ENCODE measurements at regions not wholly inside any gene's neighbourhood (a gene's known extent, or its start where the extent isn't known, plus 50 kb on each side); places are given as distances from the start of the nearest gene placed in this dataset.
A peak's percentile ranks its signal among the peaks of the same experiment; 100 is the strongest.

DNA sequence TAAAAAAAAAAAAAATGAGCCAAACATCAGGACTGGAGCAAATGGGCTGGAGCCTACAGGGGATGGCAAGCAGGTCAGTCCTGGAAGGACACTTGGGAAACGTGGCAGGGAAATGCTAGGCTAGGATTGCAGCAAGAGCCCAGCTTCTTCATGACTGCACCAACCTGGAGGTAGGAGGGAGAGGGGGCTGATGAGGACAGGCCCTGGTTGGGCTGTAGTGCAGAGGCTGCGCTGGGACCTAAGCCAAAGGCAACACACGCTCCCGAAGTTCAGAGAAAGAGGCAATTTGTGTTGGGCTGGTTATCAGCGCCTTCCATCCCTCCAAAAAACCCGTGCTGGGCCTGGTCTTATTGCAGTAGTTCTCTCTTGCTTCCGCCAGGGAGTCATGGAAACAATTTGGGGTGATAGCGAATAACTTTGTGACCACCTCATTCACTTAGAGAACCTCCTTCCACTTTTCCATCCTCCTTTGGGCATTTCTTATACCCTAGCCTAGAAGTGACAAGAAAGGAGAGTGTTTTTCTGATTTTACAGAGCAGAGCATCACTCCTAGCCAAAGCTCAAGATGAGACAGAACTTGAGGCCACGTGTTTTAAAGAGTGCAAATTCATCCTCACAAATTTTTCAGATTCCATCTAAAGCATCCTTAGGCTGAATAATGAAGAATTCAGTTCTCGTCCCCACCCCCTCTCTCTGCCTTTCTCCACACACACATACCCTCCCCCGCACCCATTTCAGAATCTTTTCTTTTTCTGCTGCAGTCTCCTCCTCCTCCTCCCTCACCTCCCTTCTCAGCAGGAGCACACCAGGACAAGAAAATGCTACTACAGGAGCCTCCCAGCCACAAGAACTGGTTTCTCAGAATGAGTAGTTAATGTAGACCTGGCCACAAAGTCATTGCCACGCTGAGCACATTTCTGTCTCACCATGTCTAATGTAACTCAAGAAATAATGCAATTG is 61.3 kb upstream of the CALM2 start:
- Histone ChIP-seq H3K4me1 (no peaks in the 10 kb centered on the region), H3K4me3 (no peak overlapping the region), H3K36me3 (no peaks in the 10 kb centered on the region), H3K9me3 (no peaks in the 10 kb centered on the region), H3K27ac (peak overlapping the region; percentile 36 to 43), H3K27me3 (no peaks in the 10 kb centered on the region)
- no peak for TF ChIP-seq POLR2A (IDR thresholded peaks at IDR 0.05)
- TF ChIP-seq POLR2AphosphoS5 (IDR thresholded peaks at IDR 0.05), result no peak
- TF ChIP-seq, protein P1, sequence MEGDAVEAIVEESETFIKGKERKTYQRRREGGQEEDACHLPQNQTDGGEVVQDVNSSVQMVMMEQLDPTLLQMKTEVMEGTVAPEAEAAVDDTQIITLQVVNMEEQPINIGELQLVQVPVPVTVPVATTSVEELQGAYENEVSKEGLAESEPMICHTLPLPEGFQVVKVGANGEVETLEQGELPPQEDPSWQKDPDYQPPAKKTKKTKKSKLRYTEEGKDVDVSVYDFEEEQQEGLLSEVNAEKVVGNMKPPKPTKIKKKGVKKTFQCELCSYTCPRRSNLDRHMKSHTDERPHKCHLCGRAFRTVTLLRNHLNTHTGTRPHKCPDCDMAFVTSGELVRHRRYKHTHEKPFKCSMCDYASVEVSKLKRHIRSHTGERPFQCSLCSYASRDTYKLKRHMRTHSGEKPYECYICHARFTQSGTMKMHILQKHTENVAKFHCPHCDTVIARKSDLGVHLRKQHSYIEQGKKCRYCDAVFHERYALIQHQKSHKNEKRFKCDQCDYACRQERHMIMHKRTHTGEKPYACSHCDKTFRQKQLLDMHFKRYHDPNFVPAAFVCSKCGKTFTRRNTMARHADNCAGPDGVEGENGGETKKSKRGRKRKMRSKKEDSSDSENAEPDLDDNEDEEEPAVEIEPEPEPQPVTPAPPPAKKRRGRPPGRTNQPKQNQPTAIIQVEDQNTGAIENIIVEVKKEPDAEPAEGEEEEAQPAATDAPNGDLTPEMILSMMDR (IDR thresholded peaks at IDR 0.05), result no peak
- DNase-seq (ENCODE audit: low spot score in 2 of 2), result peak in 1 of 2 donors; percentile 30
- intact Hi-C loops (cut with DNase I; ENCODE audit: low total_unique reads), result no loop called here

DNA sequence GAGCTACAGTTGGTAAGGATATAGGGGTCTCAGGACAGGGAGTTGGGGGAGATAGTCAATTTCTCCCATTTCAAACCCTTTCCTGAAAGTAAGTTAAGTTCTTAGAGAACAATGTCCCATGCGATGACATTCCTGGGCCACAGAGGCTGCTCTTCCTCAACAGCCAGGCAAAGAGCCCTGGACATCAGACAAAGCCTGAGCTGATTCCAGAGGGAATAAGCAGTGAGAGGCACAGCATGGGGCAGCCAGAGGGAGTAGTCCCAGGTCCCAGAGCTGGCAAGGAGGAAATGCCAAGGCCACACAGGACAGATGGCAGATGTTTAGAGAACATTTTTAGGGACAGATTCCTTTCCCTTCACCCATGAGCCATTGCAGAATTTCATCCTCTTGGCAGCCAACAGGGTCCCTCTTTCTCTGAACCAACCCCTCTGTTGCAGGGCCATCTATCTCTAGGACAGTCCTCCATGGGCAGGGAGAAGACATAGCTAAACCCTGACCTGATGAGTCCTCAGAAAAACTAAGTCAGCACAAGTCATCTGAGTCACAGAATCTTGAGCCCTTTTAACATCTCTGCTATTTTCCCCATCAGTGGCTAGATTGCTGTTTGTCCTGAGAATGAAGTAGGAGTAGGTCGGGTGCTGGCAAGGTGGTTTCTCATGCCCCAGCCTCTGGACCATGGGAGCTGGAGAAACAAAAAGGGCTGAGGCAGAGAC is 60.3 kb upstream of the CALM2 start:
- no peak overlapping the region for H3K27ac ChIP-seq
- H3K36me3 ChIP-seq, result no peaks in the 10 kb centered on the region
- no peak overlapping the region for H3K4me3 ChIP-seq
- no peaks in the 10 kb centered on the region for H3K9me3 ChIP-seq
- no peaks in the 10 kb centered on the region for H3K4me1 ChIP-seq
- no peak for DNase-seq (ENCODE audit: low spot score in 2 of 2)
- TF ChIP-seq POLR2A (IDR thresholded peaks at IDR 0.05) (no peak), POLR2AphosphoS5 (IDR thresholded peaks at IDR 0.05) (no peak)
- TF ChIP-seq, protein P1 (IDR thresholded peaks at IDR 0.05), result no peak
- no peaks in the 10 kb centered on the region for H3K27me3 ChIP-seq
- intact Hi-C loops (cut with DNase I; ENCODE audit: low total_unique reads), result no loop called here

DNA sequence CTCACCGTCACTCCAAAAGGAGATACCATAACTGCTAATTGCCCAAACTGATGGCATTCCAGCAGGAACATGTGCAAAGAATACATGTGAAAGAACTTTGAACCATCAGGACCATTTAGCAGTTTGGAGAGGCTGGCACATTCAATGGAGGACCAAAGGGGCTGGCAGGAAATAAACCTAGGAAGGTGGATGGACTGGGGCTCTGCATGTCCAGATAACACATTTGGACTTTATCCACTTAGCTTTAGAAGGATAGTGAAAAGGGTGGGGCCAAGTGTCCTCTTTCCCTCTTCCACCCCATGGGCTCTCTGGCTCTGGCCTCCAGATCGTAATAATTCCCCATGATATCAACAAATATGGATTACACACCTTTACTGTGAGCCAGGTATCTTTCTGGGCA is 58.8 kb upstream of the CALM2 start:
- Histone ChIP-seq H3K4me3 (no peak overlapping the region), H3K36me3 (no peaks in the 10 kb centered on the region), H3K27ac (no peak overlapping the region), H3K27me3 (no peaks in the 10 kb centered on the region), H3K4me1 (no peaks in the 10 kb centered on the region), H3K9me3 (no peaks in the 10 kb centered on the region)
- no peak for DNase-seq (ENCODE audit: low spot score in 2 of 2)
- TF ChIP-seq POLR2AphosphoS5 (IDR thresholded peaks at IDR 0.05), result no peak
- TF ChIP-seq, protein P1 (IDR thresholded peaks at IDR 0.05), result no peak
- intact Hi-C loops (cut with DNase I; ENCODE audit: low total_unique reads), result no loop called here

DNA sequence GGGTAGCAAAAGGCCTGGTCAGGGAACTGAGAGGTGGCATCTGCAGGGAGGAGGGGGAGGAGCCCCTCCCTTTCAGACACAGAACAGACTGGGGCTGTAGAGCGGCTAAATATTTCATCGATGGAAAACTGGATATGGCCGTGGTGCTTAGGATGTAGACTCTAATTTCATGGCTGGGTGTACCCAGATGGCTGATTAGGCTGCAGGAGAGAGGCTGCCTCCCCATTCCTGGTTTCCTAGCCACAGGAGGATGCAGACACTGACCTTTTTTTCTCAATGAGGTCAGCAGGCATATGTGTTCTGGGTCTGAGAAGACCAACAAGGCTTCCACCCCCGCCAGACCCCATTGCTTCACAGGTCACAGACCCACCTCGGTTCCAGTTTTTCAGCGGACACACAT is 58.1 kb upstream of the CALM2 start:
- Histone ChIP-seq H3K27ac (no peak overlapping the region), H3K27me3 (no peaks in the 10 kb centered on the region), H3K4me3 (no peak overlapping the region), H3K36me3 (no peaks in the 10 kb centered on the region), H3K9me3 (no peaks in the 10 kb centered on the region), H3K4me1 (no peaks in the 10 kb centered on the region)
- no peak for DNase-seq (ENCODE audit: low spot score in 2 of 2)
- TF ChIP-seq POLR2AphosphoS5 (IDR thresholded peaks at IDR 0.05) (no peak), POLR2A (IDR thresholded peaks at IDR 0.05) (no peak)
- TF ChIP-seq, protein P1 (IDR thresholded peaks at IDR 0.05), result no peak
- intact Hi-C loops (cut with DNase I; ENCODE audit: low total_unique reads), result no loop called here

Data from breast epithelium (tissue), 4 donors.